HG03342 (cell line): ENCODE measurements at regions not wholly inside any gene's neighbourhood (a gene's known extent, or its start where the extent isn't known, plus 50 kb on each side); places are given as distances from the start of the nearest gene placed in this dataset.

ENCODE experiments used
- ATAC-seq: cut with Tn5 transposase; IDR thresholded peaks from one replicate; pipeline ENCODE4 v1.9.1; 2021; ENCODE audit warnings: mild to moderate bottlenecking, moderate library complexity; ENCODE audit not compliant: unreplicated experiment

DNA sequence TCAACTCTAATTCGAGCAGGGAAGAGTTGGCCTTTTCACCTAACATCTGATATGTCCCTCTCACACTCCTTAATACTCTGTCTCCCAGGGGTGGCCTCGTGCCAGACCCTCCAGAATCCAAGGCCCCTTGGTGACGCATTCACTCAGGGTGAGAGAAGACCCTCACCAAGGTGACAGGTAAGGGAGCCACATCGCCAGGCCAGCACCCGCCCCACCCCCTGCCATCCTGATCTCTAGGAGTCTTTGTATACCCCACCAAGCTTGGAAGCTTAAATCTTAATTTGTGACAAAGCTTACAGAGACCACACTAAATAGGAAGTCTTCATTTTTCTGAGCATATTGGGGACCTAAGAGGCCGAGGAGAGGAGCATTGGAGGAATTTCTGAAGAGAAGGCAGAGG, 286.1 kb downstream of the IRF8 start:
- no peak for ATAC-seq

GRCh38 chr16:86186313-86186712, 287.4 kb downstream of the IRF8 start:
- ATAC-seq, result no peak

DNA sequence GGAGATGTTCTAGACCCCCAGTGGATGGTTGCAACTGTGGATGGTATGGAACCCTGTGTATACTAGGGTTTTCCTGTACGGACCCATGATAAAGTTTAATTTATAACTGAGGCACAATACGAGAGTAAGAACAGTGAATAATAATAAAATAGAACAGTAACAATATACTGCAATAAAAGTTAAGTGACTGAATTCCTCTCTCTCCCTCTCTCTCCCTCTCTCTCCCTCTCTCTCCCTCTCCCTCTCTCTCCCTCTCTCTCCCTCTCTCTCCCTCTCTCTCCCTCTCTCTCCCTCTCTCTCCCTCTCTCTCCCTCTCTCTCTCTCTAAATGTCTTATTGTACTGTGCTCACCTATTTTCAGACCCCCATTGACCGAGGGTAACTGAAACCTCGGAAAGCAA, 291.0 kb downstream of the IRF8 start:
- no peak for ATAC-seq

DNA sequence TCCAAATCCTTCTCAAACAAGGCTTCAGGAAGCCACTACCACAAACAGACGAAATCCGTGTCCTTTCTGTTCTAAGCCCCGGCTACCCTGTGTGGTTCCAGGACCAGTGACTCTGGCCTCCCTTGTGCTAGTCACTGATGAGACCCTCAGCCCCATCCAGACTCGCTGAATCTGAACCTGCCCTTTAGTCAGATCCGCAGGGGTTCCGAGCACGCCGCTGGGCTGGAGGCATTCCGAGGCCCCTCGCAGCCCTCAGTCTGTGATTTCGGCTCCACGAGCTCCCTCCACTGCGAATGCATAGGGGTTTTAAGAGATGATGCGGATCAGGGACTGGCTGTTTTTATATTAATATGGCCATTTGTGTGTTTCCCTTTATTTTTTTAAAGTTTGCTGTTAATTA, 292.7 kb downstream of the IRF8 start:
- no peak for ATAC-seq

GRCh38 chr16:86193528-86194193, 294.7 kb downstream of the IRF8 start:
- ATAC-seq, result no peak

GRCh38 chr16:86195863-86196630, 297.1 kb downstream of the IRF8 start:
- ATAC-seq, result no peak

DNA sequence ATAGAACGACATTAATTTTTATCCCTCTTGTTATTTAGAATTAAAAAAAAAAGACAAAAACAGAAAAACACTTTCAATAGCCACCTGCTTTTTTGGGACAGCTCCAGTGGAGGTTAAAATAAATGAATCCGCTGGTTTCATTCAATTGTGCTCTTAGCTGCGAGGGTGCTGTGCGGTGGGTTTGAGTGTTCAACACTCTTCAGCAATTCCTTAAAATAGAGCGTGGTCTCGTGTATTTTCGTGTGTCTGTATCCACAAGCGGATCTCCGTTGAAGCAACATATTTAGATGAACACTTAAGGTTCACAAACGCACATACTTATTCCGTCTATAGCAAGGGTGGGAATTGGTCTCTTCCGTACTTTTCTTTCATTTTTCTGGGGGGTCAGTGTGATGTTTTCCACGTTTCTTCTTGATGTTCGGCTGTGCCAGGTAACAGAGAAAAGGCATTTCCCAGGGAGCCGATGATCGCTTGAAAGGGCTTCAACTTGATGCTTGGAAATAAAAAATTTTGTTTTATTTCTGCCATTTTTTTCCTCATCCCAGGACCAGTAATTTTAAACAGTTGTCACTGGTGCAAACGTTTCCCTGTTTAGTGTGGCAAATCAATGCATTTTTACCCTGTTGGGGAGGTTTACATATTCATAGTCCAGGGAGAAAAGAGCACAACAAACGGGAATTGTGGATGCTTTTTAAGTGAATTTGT, 297.9 kb downstream of the IRF8 start:
- no peak for ATAC-seq

DNA sequence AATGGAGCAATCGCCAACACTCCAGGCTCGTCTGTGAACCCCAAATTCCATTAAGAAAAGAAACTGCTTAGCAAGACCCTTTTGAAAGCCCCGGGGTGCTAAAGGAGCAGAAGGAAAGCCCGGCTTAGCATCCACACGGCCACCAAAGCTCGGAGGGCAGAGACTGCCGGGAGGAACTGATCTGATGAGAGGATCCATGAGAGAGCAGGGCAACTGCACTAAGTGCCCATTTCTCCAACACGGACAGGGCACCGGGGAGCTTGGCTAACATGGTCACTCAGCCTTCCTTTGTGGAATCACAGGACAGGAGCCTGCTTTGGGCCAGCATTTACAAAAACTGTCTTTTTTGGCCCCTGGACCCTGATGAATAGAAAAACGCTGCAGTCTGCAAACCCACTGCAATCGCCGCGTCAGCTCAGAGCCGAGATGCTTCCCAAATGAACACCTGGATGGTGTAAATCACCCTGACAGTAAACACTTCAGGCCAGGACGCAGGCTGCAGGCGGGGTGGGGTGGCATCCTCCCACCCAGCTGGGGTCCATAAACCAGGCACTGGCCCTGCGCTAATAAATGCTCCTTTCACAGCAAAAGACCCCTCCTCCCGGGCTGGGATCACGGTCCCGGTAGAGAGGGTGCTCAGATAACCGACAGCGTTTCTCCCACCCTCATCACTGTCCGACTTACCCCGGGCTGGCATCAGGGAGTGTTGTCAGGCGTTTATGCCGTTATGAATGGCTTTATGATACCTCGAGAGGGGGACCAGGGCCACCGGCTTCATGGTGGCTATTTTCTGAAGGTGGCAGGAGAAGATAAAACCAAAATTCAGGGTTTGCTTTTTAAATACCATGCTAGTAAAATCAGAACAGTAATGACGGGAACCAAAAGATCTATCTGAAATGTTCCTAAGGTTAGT, 299.5 kb downstream of the IRF8 start:
- ATAC-seq, result no peak

DNA sequence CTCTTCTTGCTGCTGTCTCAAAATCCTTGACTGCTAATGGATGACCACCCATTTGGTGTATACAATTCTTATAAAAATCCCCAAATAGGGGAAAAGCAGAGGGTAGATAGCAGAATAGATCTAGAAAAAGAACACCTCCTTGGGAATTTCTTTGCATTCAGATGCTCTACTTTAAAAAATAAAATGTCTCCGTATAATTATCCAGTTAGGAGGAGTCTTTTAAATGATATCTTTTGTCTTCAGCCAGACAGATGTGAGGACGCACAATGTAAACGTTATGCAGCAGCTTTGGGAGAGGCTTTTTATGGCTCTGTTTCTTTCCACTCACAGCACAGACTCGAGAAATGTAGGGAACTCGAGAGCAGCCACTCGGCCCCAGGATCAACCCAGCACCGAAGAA, 300.2 kb downstream of the IRF8 start:
- no peak for ATAC-seq

- ATAC-seq, result no peak
These were observed 301.1 kb downstream of the IRF8 start for GRCh38 chr16:86199871-86200695.

DNA sequence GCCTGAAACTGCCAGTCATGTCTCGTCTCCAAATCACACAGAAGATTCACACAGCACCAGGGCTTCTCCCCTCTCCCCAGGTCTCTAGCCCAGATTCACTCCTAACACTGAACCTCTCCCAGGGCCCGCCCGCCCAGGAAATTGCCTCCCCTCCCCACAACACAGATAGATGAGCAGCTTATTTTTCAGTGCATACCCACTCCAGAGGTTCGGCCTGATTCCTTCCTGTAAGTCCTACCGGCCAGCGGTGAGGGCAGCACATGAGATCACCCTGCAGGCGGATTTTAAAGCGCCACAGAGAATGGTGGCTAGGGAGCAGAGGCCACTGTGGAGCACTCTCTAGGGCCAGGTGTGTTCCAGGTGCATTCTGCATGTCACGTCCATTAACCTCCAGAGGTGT, 301.8 kb downstream of the IRF8 start:
- no peak for ATAC-seq

DNA sequence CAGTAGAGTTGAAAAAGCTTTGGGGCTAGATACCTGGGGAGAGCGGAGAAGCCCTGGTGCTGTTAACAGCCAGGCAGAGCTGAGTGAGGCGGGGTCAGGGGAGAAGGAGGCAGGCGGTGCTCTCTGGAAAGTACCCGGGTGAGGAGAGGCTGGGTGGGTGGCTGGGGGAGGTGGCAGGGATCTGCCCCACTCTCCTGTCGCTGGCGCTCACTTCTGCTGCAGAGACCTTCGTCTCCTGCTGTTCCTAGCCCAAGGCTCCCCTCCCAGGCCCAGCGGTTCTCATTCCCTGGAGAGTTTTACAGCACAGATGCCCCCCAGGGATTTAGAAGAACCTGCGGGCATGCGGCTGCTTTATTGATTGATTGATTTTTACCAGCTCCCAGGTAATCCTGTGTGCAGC, 302.8 kb downstream of the IRF8 start:
- no peak for ATAC-seq

GRCh38 chr16:86202267-86202666, 303.3 kb downstream of the IRF8 start:
- no peak for ATAC-seq

DNA sequence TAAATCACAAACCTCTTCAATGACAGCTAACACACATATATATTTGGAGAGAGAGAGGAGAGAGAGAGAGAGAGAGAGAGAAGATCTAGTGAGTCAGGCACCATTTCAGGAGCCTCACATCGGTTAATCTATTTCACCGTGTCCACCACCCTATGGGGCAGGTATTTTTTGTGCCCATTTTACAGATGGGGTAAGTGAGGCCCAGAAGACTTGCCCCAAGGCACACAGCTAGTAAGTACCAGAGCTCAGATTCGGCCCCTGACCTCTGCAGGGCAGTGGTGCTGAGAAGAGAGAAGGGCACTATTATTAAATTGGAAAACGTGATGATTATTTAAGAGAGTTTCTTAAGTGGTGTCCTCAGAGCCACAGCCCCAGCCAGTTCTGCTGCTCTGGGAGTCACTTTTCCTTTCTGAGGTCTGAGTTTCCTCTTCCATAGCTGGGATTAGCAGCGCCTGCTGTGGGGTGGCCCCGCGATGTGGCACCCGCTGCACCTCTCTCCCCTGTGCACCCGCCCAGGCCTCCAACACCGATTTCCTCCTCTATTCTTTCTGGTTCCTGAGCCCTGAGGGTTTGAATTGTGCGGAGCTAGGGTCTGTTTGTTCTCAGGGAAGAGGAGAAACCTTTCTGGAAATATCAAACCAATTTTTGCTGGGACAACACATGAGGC, 303.9 kb downstream of the IRF8 start:
- no peak for ATAC-seq

GRCh38 chr16:86203557-86204275, 304.8 kb downstream of the IRF8 start:
- ATAC-seq, result no peak

DNA sequence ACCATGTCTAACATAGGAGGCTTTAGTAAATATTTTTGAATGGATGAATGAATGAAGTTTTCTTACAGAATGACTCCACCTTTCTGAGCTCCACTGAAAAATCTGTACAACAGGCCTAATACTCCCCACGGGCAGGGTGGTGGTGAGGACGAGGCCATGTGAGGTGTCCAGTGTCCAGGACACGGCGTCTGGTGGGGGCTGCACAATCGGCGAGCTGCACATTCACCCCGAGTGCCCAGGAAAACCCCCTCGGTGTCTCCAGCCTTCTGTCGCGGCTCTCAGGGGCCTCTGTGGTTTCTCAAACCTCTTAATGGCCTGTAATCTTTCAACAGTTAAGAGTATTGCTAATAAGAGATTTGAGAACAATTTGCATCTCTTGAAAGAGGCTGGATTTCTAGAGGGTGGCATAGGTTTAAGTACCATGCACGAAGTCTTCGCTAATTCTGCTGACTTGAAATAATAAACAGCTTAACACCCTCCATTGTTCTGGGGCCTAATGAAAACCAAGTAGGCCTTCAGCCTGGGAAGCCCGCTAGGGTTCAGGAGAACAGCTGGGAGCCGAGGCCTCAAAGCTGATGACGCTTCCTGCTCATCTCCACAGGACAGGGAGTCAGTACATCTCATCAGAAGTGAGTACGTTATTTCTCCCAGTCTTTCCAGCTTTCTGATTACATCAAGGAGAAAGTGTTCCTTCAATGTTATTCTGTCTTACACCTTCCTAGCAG, 304.6 kb upstream of the FOXF1 start:
- no peak for ATAC-seq

GRCh38 chr16:86207350-86207749, 303.0 kb upstream of the FOXF1 start:
- no peak for ATAC-seq

- no peak for ATAC-seq
These were observed 301.1 kb upstream of the FOXF1 start for GRCh38 chr16:86209202-86209601.
